Stimulated activated CD8-positive, alpha-beta memory T cell treated with anti-CD3 and anti-CD28 coated beads, Interleukin-12 subunit alpha, Interleukin-12 subunit beta, amount 100 ng/mL, for 24 hours (primary cell): ENCODE measurements at regions not wholly inside any gene's neighbourhood (a gene's known extent, or its start where the extent isn't known, plus 50 kb on each side); places are given as distances from the start of the nearest gene placed in this dataset.

Experiments
- DNase-seq: peaks from one replicate; pipeline ENCODE4 v3.0.0-alpha.2; 2020; ENCODE audit errors: extremely low read depth

DNA sequence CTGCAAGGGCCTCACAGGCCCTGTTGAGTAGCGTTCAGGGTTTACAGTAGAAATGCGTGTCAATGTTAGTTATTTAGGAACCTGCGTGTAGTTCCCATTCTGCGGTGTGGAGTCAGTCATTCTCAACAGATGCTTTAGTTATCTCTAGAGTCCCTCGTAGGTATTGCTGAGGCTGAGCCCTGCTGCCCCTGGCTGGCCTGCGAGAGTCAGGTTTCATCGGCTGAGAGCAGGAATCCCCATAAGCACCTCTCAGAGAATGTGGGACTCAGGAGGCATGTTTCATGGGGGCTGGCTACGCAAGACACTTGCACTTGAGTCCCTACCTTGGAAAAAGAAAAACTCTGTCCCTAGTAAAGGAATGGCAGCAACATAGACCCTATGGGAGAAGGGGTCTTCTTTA, 347.5 kb upstream of the ASIC2 start:
- no peak for DNase-seq

DNA sequence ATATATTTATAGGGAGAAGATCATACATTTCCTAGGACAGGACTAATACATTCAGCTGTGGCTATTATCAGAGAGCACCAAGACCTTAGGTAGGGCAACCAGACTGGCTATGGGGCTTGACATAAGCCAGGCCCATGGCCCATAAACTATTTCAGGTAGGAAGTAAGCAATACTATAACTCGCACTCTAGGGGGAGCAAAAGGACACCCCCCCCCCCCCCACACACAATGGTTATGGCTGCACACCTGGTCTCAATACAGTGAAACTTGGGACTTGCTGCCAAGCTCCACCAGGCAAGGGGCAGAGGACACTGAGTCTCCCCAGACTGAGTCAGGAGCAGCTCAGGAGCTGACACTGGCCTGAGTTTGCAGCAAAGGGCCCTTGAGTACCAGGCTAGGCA, 348.9 kb upstream of the ASIC2 start:
- no peak for DNase-seq

DNA sequence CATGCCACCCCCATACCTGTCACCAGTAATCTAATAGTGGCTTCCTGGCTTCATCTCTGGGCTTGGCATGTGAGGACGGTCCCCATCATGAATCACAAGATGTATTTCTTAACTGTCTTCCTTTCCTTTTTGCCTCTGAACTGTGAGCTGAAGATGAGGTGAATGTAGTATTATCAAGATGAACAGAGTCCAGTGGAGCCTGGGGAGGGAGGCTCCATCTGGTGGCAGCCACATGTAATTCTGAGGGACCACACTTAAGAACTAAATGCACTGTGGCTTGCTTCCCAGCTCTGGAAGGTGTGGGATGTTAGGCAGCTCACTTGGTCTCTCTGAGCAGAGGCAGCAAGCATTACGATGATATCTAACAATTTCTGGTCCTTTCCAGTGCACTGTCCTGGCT, 354.9 kb upstream of the ASIC2 start:
- DNase-seq, result no peak

DNA sequence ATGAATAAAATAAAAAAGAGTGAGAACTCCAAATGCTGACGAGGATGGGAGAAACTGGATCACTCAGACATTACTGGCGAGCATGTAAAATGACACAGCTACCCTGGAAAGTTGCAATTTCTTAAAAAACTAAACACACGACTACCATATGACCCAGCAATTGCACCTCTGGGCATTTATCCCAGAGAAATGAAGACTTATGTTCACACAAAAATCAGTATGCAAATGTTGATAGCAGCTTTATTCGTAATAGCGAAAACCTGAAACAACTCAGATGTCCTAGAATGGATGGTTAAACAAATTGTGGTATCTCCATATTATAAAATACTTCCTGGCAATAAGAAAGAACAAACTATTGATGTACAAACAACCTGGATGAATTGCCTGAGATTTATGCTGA, 357.2 kb upstream of the ASIC2 start:
- no peak for DNase-seq

DNA sequence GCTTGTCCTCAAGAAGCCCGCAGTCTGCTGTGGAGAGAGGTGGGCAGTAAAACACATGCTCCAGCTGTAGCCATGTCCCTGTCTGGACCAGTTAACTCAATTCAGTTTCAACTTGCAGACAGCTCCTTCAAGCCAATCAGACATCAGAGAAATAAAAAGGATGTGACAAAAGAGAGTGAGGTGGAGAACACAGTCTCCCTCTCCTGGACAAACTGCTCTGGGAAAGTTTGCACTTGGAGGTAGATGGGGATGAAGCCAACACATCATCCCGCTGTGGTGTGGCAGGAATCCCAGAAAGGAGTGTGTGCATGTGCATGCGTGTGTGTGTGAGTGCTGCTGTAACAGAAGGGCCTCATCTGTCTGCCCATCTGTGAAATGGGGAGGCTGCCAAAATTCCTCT, 358.6 kb upstream of the ASIC2 start:
- no peak for DNase-seq

DNA sequence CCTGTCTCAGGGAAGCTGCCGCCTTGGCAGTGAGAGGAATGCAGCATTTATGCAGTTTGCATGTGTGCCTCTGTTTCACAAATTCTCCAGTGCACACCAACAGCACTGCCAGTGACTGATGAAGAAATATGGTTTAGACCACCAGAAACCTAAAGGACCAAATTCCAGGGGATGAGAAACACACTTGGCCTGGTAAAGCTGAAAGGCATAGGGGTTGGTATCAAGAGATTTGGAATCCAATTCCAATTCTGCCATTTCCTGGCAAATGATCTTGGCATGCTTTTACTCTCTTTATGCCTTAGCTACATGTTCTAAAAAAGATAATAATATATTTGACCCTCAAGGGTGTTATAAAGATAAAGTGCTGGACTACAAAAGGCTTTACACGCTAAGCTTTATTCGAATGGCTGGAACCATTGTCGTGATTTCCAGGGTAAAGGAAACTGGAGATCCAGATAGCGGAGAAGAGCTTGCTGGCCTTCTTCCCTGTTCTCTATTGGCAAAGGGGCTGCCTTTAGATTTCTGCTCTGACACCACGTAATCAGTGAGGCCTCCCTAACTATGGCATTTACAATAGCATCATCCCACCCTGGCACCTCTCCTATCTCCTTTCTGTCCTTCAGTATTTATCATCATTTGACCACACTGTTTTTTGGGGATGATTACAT, 359.8 kb upstream of the ASIC2 start:
- no peak for DNase-seq

DNA sequence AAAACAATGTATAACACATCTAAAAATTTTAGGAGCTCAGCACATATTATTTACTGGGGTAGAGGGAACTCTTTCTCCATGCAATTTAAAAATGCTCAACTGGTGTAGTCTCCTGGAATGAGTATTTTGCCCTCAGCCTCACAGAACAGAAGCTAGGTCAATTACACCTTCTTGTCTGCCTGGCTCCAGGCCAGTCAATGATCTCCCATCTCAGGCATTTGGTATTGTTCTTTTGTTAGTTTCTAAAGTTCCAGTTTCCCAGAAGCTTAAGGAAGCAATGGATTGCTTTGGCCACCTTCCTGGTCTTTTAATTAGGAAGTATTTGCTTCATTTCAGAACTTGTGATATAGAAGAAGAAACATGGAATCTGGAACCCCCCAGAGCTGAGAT, 360.3 kb upstream of the ASIC2 start:
- DNase-seq, result no peak

DNA sequence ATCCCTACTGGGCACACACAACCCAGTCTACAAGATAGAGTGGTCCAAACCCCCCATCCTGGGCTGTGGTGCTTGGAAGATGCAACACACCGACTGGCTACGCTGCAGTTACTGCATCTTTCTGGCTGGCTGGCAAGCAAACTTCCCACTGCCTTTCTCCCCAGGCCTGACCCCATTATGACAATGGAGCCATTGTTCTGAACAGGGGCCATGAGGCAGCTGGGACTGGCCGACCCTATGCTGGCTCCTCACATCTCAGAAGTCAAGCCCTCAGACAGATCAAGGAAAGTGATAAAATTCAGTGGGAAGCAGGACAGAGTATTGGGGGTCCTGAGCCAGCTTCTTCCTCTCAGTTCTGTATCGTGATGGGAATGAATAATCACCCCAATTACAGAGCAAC, 364.1 kb upstream of the ASIC2 start:
- no peak for DNase-seq

DNA sequence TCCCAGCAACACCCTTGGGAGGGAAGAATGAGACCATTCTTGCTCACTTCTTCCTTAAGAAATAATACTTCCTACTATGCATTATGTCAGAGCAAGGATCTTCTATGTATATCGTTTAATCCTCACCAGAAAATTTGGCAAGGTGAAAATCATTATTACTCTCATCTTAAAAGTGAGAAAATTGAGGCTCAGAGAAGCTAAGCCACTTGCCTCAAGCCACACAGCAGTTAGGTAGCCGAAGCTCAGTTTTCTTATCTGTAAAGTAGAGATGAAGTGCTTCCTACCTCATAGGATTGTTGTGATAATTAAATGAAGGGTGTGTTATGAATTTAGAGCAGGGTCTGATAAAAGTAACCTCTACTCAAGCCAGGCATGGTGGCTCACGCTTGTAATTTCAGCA, 368.9 kb upstream of the ASIC2 start:
- DNase-seq, result no peak

DNA sequence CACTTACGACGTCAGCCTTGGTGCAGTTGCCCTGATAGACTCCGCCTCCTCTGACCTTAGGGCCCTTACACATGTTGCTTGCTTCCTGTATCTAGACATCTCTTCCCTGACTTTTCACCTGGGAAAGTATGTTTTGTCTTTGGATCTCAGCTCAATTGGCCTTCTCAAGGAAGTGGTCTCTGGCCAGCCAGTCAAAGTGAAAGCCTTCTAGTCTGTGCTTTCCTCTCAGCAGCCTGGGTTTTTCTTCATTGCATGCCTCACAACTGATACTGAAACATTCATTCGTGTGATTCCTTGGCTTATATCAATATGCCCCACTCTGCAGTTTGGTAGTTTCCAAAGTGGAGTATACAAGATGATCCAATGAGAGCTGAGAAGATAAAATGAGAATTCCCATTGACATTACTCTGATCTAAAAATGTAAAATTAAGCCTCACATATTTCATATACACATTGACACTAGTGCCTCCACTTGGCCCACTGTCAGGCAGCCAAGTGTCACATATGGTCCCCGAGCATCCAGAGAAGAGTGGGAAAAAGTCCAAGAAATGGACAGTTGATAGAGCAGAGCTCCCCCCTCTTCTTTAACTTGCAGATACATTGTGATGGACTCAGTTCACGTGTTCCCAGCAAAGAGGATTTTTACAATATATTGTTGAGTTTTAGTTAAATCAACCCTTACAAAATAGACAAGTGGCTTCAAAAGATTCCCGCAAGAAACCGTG, 371.2 kb upstream of the ASIC2 start:
- DNase-seq, result no peak

DNA sequence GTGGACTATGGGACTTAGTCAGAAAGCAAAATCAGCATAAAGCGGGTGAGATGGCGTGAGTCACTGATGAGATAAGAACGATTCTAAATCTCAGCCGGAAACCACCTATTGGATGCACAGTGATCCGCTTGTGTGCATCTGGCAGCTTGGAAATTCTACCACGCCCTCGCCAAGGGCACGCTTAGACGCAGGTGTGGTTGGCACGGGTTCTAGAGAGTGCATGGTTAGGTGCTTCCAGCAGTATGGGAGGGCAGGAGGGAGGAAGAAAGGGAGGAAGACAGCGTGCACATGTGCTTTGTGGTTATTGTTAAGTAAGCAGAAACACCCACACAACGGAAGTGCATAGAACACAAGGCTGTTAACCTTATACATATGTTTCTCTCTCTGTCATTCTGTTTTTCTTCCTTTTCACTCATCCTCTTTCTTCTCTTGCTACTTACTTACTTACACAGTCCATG, 374.0 kb upstream of the ASIC2 start:
- DNase-seq, result no peak

DNA sequence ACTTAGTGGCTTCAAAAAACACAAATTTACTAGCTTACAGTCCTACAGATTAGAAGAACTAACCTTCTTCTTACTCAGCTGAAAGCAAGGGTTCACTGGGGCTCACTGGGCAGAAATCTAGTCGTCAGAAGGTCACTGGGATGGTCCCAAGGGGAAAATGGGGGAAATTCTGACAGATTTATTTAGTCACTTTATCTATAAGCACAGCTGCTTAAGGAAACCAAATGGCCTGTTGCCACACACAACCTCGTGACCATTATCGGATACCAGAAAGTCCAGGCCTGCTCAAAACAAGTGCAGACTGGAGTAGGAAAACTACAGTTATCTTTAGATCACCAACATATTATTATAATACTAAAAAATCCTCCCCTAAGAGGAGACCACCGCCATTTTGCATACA, 374.6 kb upstream of the ASIC2 start:
- DNase-seq, result no peak

DNA sequence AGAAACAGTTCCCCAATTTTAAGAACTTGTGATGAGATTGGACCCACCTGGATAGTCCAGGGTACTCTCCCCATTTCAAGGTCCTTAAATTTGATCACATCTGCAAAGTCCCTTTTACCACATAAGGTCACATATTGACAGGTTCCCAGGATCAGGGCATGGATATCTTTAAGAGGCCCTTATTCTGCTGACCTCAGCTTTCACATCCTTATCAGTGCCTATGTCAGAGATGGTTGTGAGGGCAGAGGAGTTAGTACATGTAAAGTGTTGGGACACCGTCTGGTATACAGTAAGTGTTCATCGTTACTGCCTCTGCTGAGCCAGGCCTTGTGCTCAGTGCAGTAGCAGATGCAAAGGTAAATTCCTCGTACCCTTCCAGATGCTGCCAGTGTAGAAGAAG, 375.4 kb upstream of the ASIC2 start:
- no peak for DNase-seq

DNA sequence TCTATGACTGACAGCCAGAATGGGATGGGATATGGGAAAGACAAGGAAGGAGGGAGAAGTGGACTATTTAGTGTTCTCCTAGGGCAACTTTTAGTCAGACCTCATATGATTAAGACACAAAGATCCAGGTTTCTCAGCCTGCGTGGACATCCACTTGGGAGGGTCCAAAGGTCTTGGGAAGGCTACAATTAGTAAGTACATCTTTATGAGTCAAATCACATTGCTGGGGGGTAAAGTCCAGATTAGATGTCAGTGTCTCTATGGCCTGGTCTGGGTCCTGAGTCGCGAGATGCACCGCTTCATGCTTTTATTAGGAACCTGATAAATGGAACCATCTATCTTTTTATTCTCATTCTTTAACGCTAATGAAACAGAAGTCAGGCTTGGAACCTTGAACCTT, 378.4 kb upstream of the ASIC2 start:
- no peak for DNase-seq

DNA sequence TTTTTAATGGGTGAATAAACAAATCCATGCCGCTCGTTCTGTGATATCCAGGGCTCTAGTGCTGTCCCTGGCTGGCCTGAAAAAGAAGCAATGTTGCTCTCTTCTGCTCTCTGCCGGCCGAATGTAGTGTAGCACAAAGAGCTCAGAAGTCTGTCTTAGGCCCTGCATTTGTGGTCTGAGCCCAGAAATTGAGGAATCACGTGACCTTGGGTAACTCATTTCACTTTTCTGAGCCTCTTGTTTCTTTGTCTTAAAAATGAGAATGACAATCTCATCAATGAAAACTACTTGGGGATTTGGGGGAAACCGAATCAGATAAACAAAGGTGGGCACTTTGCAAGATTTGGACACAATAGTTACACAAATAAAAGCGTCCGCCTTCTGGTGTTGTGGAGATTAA, 381.6 kb upstream of the ASIC2 start:
- no peak for DNase-seq

DNA sequence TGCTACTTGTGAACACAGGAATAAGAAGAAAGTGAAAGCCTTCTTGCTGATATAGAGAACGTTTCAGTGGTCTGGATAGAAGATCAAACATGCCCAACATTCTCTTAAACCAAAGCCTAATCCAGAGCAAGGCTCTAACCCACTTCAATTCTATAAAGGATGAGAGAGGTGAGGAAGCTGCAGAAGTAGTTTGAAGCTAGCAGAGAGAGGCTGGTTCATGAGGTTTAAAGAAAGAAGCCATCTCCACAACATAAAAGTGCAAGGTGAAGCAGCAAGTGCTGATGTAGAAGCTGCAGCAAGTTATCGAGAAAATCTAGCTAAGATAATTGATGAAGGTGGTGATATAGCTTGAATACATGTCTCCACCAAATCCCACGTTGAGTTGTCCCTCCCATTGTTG, 383.3 kb upstream of the ASIC2 start:
- DNase-seq, result no peak

DNA sequence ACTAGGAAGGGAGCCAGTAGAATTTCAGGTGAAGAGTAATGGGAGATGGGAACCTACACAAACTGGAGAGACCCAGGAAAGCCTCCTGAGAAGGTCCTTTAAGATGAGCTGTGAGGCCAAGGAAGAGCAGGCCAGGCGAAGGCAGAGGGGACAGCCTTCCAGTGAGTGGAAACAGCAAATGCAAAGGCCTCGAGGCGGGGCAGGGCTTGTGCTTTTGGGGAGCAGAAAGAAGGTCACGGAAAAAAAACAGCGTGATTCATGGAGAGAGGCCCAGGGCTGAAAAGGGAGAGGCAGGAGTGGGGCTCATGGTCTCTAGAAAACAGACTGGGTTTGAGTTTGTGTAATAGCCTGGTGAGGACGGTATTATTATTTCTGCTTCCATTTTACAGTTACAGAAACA, 386.5 kb upstream of the ASIC2 start:
- DNase-seq, result no peak

DNA sequence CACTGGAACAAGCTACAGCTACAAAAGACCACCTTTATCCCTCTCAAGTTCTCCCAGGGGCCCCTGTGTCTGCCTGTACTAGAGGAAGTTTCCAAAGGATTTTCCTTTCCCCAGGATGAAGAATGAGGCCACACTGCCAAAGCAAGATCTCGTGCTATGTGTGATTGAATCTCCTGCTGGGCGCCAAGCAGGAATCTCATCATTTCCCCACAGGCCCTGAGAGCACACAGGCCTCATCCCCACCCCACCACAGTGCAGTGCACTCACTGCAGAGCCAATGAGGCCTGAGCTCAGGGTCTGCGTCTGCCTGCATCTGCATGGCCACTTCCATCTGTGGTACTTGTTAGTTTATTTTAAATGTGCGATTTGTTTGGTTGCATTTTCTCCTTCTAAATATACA, 387.4 kb upstream of the ASIC2 start:
- no peak for DNase-seq

DNA sequence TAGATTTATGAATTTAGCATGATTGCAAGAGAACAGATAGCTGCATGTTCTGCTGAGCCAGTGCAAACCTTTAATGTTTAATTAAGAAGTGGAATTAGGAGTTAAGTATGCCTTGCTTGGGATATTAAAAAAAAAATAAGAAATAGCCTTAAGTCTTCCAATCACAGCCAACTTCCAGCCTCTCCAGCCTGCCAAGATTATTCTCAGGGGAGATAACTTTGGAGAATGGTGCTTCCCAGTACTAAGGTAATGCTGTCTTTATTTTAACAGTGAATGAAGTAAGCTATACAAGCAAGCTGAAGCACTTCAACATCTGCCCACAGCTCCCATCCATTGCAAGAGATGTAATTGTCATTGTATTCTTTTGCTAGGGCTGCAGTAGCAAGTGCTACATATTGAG, 389.5 kb upstream of the ASIC2 start:
- DNase-seq, result no peak

DNA sequence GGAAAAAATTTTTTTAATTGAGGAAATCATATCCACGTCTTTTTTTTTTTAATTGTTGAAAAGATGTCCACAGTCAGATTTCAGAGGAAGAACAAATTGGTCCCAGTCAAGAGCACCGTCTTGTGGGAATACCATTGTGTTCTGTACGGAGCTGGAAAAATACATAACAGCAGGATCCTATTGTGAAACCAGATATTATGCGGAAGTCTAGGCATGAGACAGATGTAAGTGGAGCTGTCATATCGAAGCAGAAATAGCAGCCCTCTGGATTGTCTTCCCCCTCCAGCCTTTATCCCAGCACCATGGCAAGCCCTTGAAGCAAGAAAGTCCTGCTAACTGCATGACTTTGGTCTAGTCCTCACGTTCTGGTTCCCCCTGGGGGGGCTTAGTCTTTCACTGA, 391.6 kb upstream of the ASIC2 start:
- no peak for DNase-seq

DNA sequence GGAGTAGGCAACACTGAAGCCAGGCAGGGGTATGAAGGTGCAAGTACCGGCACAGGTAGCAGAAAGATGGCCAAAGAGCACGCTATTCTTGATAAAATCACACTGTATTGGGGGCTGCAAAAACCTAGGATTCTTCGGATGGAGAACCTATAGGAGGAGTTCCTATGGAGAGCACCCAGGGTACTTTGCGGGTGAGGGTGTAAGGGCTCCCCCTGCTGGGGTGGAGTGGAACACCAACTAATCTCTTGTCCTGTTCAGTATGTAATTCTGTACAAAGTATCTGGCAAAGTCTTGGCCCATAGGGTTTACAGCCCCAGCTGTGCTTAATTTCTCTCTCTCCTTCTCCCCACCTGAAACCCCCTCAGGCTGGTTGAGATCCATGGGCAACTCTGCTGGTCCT, 393.1 kb upstream of the ASIC2 start:
- no peak for DNase-seq

DNA sequence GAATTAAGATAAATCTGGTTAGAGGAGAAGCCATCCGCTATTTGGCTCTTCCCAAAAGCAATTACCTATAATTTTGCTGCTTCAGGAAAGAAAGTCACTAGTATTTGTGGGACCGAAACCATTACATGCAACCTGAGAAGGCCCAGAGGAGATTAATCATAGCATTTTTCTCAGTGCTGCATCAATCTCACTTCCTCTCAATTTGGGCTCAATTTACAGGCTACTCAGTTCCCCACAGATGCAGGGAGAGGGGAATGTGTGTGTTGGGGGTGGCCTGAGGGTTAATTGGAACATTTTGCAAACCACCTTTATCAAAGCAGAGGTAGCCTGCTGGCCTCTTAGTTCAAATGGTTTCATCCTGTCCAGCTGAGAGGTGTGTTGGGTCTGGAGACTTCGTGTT, 394.7 kb upstream of the ASIC2 start:
- DNase-seq, result no peak

DNA sequence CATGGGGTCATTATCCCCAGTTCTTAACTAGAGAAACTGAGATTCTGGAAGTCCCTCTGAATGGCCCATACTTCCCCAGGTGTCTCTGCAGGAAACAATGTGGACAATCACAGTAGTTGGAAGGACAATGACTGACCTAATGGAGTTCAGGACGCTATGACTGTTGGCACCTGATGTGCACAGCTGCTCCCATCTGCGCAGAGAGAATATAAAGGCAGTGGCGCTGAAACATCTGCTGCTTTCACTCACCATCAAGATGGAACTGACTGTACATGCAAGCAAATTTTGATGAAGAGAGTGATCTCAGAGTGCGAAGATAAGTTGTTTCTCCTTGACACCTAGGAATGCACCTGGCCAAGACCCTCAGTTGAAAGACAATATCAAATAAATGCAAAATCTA, 395.7 kb upstream of the ASIC2 start:
- DNase-seq, result no peak

DNA sequence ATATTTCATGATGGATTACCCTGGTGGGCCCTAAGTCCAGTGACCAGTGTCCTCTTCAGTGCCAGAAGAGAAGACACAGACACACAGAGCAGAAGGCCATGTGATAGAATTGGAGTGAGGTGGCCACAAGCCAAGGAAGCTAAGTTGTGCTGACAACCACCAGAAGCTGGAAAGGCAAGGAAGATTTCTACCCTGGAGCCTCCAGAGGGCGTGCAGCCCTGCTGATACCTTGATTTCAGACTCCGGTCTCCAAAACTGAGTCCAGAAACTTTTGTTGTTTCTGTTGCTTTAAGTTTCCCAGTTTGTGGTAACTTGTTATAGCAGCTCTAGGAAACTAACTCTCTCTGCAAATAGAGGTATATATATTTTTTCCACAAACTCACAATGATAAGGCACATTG, 396.6 kb upstream of the ASIC2 start:
- no peak for DNase-seq
